ENCODE measurements at regions not wholly inside any gene's neighbourhood (a gene's known extent, or its start where the extent isn't known, plus 50 kb on each side); places are given as distances from the start of the nearest gene placed in this dataset.

DNA sequence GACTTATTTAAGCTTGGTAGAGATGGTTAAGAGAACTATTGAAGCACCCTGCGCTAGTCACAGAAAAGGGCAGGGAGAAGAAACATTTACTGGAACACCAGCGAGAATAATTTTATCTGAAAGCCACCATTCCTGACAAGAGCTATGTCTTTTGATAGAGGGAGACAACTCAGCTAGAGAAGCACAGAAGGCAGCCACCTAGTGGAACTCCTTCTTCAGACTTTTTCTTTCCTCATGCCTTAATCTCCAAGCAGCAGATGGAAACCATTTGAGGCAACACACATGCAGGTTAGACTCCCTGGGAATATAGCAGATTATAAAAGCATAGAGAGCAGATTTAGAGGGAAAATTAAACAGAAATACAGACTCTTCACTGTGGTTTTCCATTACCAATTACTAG, 813.4 kb downstream of the SLITRK6 start:
- no peak for DNase-seq
- Histone ChIP-seq H3K9ac (ENCODE audit: low read length) (no peak overlapping the region), H4K20me1 (ENCODE audit: insufficient read depth, low read depth, low read length) (no peaks in the 10 kb centered on the region), H3K36me3 (ENCODE audit: insufficient read depth, low read length) (no peaks in the 10 kb centered on the region), H3K27ac (ENCODE audit: low read length) (no peak overlapping the region), H3K4me1 (ENCODE audit: low read length) (peaks cover under 1% of the 10 kb centered on the region), H3K27me3 (ENCODE audit: low read length) (no peaks in the 10 kb centered on the region), H3K4me3 (ENCODE audit: low read length) (no peak overlapping the region), H3K79me2 (ENCODE audit: low read length) (no peaks in the 10 kb centered on the region), H3K9me3 (ENCODE audit: low read length) (peaks cover 6% of the 10 kb centered on the region), H3K9me2 (replicated peaks; ENCODE audit: insufficient read depth, low read length) (no peaks in the 10 kb centered on the region), H3K4me2 (ENCODE audit: low read depth, low read length, poor library complexity, severe bottlenecking) (no peak overlapping the region), H2AFZ (ENCODE audit: low read length) (peak overlapping the region; percentile 85; the same call in 1 of the 2 replicates)

DNA sequence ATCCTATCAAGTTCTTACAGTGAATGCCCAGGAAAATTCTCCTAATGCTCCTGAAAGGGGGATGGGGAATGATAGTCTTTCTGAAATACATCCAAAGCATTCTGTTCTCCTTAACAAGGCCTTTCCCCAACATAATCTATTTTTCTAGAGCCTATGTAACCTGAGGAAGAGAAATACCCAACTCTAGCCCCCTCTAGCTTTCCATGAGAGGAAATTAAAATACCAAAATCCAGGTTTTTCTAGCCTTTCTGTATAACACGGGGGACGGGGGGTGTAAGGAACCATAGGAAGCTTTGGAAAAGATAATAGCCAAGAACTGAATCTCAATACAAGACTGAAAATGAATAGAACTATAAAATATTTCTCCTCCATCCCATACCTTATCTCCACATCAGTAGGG, 815.9 kb downstream of the SLITRK6 start:
- Histone ChIP-seq H2AFZ (ENCODE audit: low read length) (no peak overlapping the region), H3K79me2 (ENCODE audit: low read length) (no peaks in the 10 kb centered on the region), H3K27ac (ENCODE audit: low read length) (no peak overlapping the region), H3K36me3 (ENCODE audit: insufficient read depth, low read length) (no peaks in the 10 kb centered on the region), H3K4me2 (ENCODE audit: low read depth, low read length, poor library complexity, severe bottlenecking) (no peak overlapping the region), H3K9me3 (ENCODE audit: low read length) (no peaks in the 10 kb centered on the region), H3K4me3 (ENCODE audit: low read length) (no peak overlapping the region), H4K20me1 (ENCODE audit: insufficient read depth, low read depth, low read length) (no peaks in the 10 kb centered on the region), H3K4me1 (ENCODE audit: low read length) (peaks cover 6% of the 10 kb centered on the region), H3K27me3 (ENCODE audit: low read length) (no peaks in the 10 kb centered on the region), H3K9me2 (replicated peaks; ENCODE audit: insufficient read depth, low read length) (no peaks in the 10 kb centered on the region), H3K9ac (ENCODE audit: low read length) (no peak overlapping the region)
- no peak for DNase-seq

DNA sequence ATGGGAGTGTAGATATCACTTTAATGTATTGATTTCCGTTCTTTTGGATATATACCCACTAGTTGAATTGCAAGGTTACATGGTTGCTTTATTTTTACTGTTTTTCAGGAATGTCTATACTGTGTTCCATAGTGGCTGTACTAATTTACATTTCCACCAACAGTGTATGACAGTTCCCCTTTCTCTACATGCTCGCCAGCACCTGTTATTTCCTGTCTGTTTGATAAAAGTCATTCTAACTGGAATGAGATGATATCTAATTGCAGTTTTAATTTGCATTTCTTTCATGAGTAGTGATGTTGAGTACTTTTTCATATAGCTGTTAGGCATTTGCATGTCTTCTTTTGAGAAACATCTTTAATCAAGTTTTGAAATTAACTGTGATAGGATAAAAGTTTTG, 818.6 kb downstream of the SLITRK6 start:
- no peaks in the 10 kb centered on the region for H3K9me2 ChIP-seq (replicated peaks; ENCODE audit: insufficient read depth, low read length)
- no peaks in the 10 kb centered on the region for H3K9me3 ChIP-seq (ENCODE audit: low read length)
- DNase-seq, result peak; percentile 58
- H3K27ac ChIP-seq (ENCODE audit: low read length), result no peak overlapping the region
- H3K9ac ChIP-seq (ENCODE audit: low read length), result no peak overlapping the region
- peaks cover 6% of the 10 kb centered on the region; the same call in 1 of the 2 replicates for H3K4me1 ChIP-seq (ENCODE audit: low read length)
- no peaks in the 10 kb centered on the region for H3K27me3 ChIP-seq (ENCODE audit: low read length)
- no peaks in the 10 kb centered on the region for H3K36me3 ChIP-seq (ENCODE audit: insufficient read depth, low read length)
- H3K79me2 ChIP-seq (ENCODE audit: low read length), result no peaks in the 10 kb centered on the region
- no peak overlapping the region for H3K4me2 ChIP-seq (ENCODE audit: low read depth, low read length, poor library complexity, severe bottlenecking)
- no peak overlapping the region for H3K4me3 ChIP-seq (ENCODE audit: low read length)
- H4K20me1 ChIP-seq (ENCODE audit: insufficient read depth, low read depth, low read length), result no peaks in the 10 kb centered on the region
- H2AFZ ChIP-seq (ENCODE audit: low read length), result no peak overlapping the region; the same call in 1 of the 2 replicates

DNA sequence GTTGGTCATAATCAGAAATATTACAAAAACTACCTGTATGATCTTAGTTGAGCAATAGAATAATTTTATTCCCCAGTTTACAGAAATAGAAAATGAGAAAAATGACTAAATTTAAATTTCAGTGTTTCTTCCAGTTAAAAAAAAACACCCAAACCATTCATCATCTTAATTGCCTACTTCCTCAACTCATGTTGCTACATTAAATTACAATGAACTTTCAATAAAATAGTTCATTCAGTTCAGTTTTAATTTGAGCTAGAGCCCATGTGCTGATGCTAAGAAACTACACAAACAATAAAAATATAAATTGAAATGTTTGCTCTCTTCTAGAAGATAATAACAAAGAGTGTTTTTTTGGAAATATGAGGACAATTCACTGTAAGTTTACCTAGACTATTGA, 820.4 kb downstream of the SLITRK6 start:
- Histone ChIP-seq H3K36me3 (ENCODE audit: insufficient read depth, low read length) (no peaks in the 10 kb centered on the region), H3K27ac (ENCODE audit: low read length) (no peak overlapping the region), H3K79me2 (ENCODE audit: low read length) (no peaks in the 10 kb centered on the region), H3K9me3 (ENCODE audit: low read length) (no peaks in the 10 kb centered on the region), H3K4me2 (ENCODE audit: low read depth, low read length, poor library complexity, severe bottlenecking) (no peak overlapping the region), H3K9me2 (replicated peaks; ENCODE audit: insufficient read depth, low read length) (no peaks in the 10 kb centered on the region), H3K4me3 (ENCODE audit: low read length) (no peak overlapping the region), H4K20me1 (ENCODE audit: insufficient read depth, low read depth, low read length) (no peaks in the 10 kb centered on the region), H2AFZ (ENCODE audit: low read length) (peak overlapping the region; percentile 21; the same call in 1 of the 2 replicates), H3K4me1 (ENCODE audit: low read length) (peaks cover 17% of the 10 kb centered on the region), H3K27me3 (ENCODE audit: low read length) (no peaks in the 10 kb centered on the region), H3K9ac (ENCODE audit: low read length) (no peak overlapping the region)
- DNase-seq, result no peak

DNA sequence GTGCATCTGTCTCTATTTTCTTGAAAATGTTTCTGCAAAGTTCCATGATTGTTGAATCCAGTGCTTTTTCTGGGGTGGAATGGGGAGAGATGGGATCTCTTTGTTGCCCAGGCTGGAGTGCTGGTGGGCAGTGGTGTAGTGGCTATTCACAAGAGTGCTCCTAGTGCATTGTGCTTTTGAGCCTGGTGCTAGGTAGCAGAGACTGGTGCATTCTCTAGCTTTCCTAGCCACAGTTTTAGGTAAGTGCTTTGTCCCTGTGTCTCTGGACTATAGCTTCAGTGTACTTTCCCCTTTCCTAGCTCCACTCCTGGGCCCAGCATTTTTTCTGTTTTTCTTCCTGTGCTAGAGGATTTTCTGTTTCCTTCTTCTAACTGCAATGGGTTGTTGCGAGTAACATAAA, 825.6 kb downstream of the SLITRK6 start:
- Histone ChIP-seq H4K20me1 (ENCODE audit: insufficient read depth, low read depth, low read length) (no peaks in the 10 kb centered on the region), H3K4me1 (ENCODE audit: low read length) (peaks cover 11% of the 10 kb centered on the region), H3K27ac (ENCODE audit: low read length) (no peak overlapping the region), H3K9me2 (replicated peaks; ENCODE audit: insufficient read depth, low read length) (no peaks in the 10 kb centered on the region), H3K36me3 (ENCODE audit: insufficient read depth, low read length) (no peaks in the 10 kb centered on the region; the same call in 1 of the 2 replicates), H3K4me2 (ENCODE audit: low read depth, low read length, poor library complexity, severe bottlenecking) (no peak overlapping the region), H3K9me3 (ENCODE audit: low read length) (peaks cover 18% of the 10 kb centered on the region), H2AFZ (ENCODE audit: low read length) (peak overlapping the region; percentile 77), H3K27me3 (ENCODE audit: low read length) (no peaks in the 10 kb centered on the region), H3K4me3 (ENCODE audit: low read length) (no peak overlapping the region), H3K9ac (ENCODE audit: low read length) (no peak overlapping the region), H3K79me2 (ENCODE audit: low read length) (no peaks in the 10 kb centered on the region)
- no peak for DNase-seq

DNA sequence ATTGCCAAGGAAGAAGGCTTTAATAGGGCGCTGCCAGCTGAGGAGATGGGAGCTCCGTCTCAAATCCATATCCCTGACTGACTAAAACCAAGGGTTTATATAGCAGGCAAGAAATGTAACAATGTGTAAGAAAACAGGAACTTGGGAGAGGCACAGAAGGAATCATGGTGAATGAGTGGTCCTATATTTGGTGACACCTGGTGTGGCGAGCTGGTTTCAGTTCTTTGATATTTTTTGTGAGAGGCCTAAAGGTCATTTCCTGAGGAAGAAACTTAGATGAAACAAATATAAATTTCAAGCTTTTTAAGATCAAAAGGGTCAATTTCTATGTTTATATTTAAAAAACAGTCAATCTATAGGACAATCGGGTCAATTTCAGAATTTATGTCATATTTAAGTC, 826.3 kb downstream of the SLITRK6 start:
- DNase-seq, result no peak
- H3K4me2 ChIP-seq (ENCODE audit: low read depth, low read length, poor library complexity, severe bottlenecking), result no peak overlapping the region
- H3K9me3 ChIP-seq (ENCODE audit: low read length), result peaks cover 18% of the 10 kb centered on the region
- H3K79me2 ChIP-seq (ENCODE audit: low read length), result no peaks in the 10 kb centered on the region
- H3K4me1 ChIP-seq (ENCODE audit: low read length), result peaks cover 13% of the 10 kb centered on the region
- H3K4me3 ChIP-seq (ENCODE audit: low read length), result no peak overlapping the region
- H3K9me2 ChIP-seq (replicated peaks; ENCODE audit: insufficient read depth, low read length), result no peaks in the 10 kb centered on the region
- no peak overlapping the region; the same call in 1 of the 2 replicates for H2AFZ ChIP-seq (ENCODE audit: low read length)
- no peak overlapping the region for H3K27ac ChIP-seq (ENCODE audit: low read length)
- no peaks in the 10 kb centered on the region for H4K20me1 ChIP-seq (ENCODE audit: insufficient read depth, low read depth, low read length)
- H3K36me3 ChIP-seq (ENCODE audit: insufficient read depth, low read length), result no peaks in the 10 kb centered on the region; the same call in 1 of the 2 replicates
- no peaks in the 10 kb centered on the region for H3K27me3 ChIP-seq (ENCODE audit: low read length)
- H3K9ac ChIP-seq (ENCODE audit: low read length), result no peak overlapping the region

DNA sequence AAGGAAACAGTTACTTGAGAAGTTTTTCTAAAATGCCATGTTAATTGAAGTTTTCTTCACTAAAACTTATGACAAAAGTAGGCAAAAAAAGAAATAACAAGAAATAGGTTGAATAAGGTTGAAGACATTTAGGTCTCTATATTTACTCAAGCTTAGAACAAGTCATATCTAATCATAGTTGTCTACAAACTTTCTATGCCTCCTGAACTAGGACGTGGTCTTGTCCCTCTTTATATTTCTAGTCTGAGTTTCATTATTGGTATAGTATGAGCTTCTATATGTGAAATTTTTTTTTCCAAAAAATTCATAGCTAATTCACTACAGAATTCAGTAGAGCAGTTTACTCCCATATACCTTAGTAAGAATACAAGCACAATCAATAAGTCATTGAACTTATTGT, 836.4 kb downstream of the SLITRK6 start:
- Histone ChIP-seq H2AFZ (ENCODE audit: low read length) (peak overlapping the region; percentile 73), H3K27ac (ENCODE audit: low read length) (no peak overlapping the region), H3K4me3 (ENCODE audit: low read length) (no peak overlapping the region), H3K79me2 (ENCODE audit: low read length) (no peaks in the 10 kb centered on the region), H3K27me3 (ENCODE audit: low read length) (no peaks in the 10 kb centered on the region), H3K9me2 (replicated peaks; ENCODE audit: insufficient read depth, low read length) (no peaks in the 10 kb centered on the region), H3K9ac (ENCODE audit: low read length) (no peak overlapping the region), H3K9me3 (ENCODE audit: low read length) (no peaks in the 10 kb centered on the region), H3K4me2 (ENCODE audit: low read depth, low read length, poor library complexity, severe bottlenecking) (no peak overlapping the region), H4K20me1 (ENCODE audit: insufficient read depth, low read depth, low read length) (no peaks in the 10 kb centered on the region), H3K4me1 (ENCODE audit: low read length) (peaks cover under 1% of the 10 kb centered on the region; the same call in 1 of the 2 replicates), H3K36me3 (ENCODE audit: insufficient read depth, low read length) (no peaks in the 10 kb centered on the region)
- no peak for DNase-seq

DNA sequence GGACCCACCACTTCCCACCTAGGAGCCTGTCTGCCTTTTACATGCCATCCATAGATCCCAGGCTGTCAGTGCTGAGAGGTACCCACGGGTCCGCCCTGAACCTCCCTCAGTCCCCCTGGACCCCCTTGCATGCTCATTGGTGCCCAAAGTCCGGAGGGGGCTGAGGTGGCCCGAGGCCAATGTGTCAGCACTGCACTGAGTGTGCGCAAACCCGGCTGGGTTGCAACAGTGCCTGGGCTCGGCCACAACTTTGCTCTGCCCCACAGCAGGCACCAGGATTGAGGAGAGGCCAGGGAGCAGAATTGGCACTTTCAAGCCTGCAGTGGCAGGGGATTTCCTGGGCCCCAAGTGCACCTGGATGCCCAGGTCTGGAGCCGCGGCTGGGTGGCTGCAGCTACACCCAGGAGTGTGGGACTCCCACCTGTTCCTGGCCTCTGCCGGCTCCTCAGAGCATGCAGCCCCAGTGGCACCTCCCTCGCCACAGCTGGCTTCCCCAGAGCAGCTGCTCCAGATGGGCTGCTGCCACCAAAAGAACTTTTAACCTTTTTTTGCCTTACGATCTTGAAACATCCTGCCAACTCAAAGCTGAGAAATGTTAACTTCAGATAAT, 837.0 kb downstream of the SLITRK6 start:
- H3K4me3 ChIP-seq (ENCODE audit: low read length), result no peak overlapping the region
- no peaks in the 10 kb centered on the region for H3K9me3 ChIP-seq (ENCODE audit: low read length)
- H4K20me1 ChIP-seq (ENCODE audit: insufficient read depth, low read depth, low read length), result no peaks in the 10 kb centered on the region
- no peaks in the 10 kb centered on the region for H3K79me2 ChIP-seq (ENCODE audit: low read length)
- no peak overlapping the region for H3K27ac ChIP-seq (ENCODE audit: low read length)
- H3K4me2 ChIP-seq (ENCODE audit: low read depth, low read length, poor library complexity, severe bottlenecking), result no peak overlapping the region
- peak overlapping the region; percentile 73 for H2AFZ ChIP-seq (ENCODE audit: low read length)
- H3K36me3 ChIP-seq (ENCODE audit: insufficient read depth, low read length), result no peaks in the 10 kb centered on the region
- no peak for DNase-seq
- no peak overlapping the region for H3K9ac ChIP-seq (ENCODE audit: low read length)
- no peaks in the 10 kb centered on the region for H3K4me1 ChIP-seq (ENCODE audit: low read length)
- no peaks in the 10 kb centered on the region for H3K9me2 ChIP-seq (replicated peaks; ENCODE audit: insufficient read depth, low read length)
- no peaks in the 10 kb centered on the region for H3K27me3 ChIP-seq (ENCODE audit: low read length)
